ENCODE measurements at regions not wholly inside any gene's neighbourhood (a gene's known extent, or its start where the extent isn't known, plus 50 kb on each side); places are given as distances from the start of the nearest gene placed in this dataset.

- Histone ChIP-seq H2AFZ (ENCODE audit: low read depth, low read length) (no peak overlapping the region), H3K9ac (ENCODE audit: insufficient read depth in 1 of 2, low read depth in 2 of 2, low read length in 2 of 2) (no peak overlapping the region), H3K27ac (ENCODE audit: extremely low read depth, low read depth, low read length) (no peak overlapping the region), H3K9me3 (replicated peaks; ENCODE audit: control insufficient read depth, insufficient read depth, low read depth, low read length) (no peaks in the 10 kb centered on the region), H4K20me1 (replicated peaks; ENCODE audit: control insufficient read depth, insufficient read depth, low read length) (no peaks in the 10 kb centered on the region), H3K36me3 (ENCODE audit: control insufficient read depth, insufficient read depth, low read length) (no peaks in the 10 kb centered on the region), H3K9me1 (ENCODE audit: control insufficient read depth, insufficient read depth, low read length) (no peaks in the 10 kb centered on the region), H3K4me3 (no peak overlapping the region), H3K4me1 (replicated peaks in 1 of 2; ENCODE audit: control insufficient read depth in 2 of 2, insufficient read depth in 2 of 2, low read length in 2 of 2) (no peaks in the 10 kb centered on the region), H3K27me3 (ENCODE audit: control insufficient read depth in 2 of 2, insufficient read depth in 2 of 2, low read length in 2 of 2) (no peaks in the 10 kb centered on the region), H3K4me2 (ENCODE audit: insufficient read depth, low read length) (no peak overlapping the region), H3K79me2 (ENCODE audit: control insufficient read depth, insufficient read depth, low read length) (no peaks in the 10 kb centered on the region)
- WGBS (ENCODE audit: insufficient coverage, low coverage, missing lambda C conversion rate): 0% methylated on average over 1 of the region's 1 CpG
- in situ Hi-C loops (cut with MboI): no loop called here
- ATAC-seq (no peak), FAIRE-seq (no peak), DNase-seq (ENCODE audit: extremely low read depth in 1 of 4, low spot score in 3 of 4) (no peak)
- TF ChIP-seq SP1 (CRISPR knock-in tag; IDR thresholded peaks at IDR 0.05) (no peak), XRCC4 (IDR thresholded peaks at IDR 0.05; ENCODE audit: extremely low read depth, insufficient read depth, insufficient read length) (no peak), SLC30A9 (CRISPR knock-in tag; IDR thresholded peaks at IDR 0.05) (no peak), ZNF778 (CRISPR knock-in tag; IDR thresholded peaks at IDR 0.05) (no peak), CC2D1A (IDR thresholded peaks at IDR 0.05) (no peak), BCLAF1 (IDR thresholded peaks at IDR 0.05; ENCODE audit: borderline replicate concordance in 1 of 2, control insufficient read depth in 1 of 2, low read depth in 2 of 2, low read length in 1 of 2) (no peak)
- TF ChIP-seq, protein P1, sequence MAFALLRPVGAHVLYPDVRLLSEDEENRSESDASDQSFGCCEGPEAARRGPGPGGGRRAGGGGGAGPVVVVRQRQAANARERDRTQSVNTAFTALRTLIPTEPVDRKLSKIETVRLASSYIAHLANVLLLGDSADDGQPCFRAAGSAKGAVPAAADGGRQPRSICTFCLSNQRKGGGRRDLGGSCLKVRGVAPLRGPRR (CRISPR knock-in tag; IDR thresholded peaks at IDR 0.05): no peak
- TF ChIP-seq, protein P2, sequence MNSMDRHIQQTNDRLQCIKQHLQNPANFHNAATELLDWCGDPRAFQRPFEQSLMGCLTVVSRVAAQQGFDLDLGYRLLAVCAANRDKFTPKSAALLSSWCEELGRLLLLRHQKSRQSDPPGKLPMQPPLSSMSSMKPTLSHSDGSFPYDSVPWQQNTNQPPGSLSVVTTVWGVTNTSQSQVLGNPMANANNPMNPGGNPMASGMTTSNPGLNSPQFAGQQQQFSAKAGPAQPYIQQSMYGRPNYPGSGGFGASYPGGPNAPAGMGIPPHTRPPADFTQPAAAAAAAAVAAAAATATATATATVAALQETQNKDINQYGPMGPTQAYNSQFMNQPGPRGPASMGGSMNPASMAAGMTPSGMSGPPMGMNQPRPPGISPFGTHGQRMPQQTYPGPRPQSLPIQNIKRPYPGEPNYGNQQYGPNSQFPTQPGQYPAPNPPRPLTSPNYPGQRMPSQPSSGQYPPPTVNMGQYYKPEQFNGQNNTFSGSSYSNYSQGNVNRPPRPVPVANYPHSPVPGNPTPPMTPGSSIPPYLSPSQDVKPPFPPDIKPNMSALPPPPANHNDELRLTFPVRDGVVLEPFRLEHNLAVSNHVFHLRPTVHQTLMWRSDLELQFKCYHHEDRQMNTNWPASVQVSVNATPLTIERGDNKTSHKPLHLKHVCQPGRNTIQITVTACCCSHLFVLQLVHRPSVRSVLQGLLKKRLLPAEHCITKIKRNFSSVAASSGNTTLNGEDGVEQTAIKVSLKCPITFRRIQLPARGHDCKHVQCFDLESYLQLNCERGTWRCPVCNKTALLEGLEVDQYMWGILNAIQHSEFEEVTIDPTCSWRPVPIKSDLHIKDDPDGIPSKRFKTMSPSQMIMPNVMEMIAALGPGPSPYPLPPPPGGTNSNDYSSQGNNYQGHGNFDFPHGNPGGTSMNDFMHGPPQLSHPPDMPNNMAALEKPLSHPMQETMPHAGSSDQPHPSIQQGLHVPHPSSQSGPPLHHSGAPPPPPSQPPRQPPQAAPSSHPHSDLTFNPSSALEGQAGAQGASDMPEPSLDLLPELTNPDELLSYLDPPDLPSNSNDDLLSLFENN (IDR thresholded peaks at IDR 0.05; ENCODE audit: low read depth in 2 of 2, low read length in 2 of 2): no peak
- TF ChIP-seq, protein P3, sequence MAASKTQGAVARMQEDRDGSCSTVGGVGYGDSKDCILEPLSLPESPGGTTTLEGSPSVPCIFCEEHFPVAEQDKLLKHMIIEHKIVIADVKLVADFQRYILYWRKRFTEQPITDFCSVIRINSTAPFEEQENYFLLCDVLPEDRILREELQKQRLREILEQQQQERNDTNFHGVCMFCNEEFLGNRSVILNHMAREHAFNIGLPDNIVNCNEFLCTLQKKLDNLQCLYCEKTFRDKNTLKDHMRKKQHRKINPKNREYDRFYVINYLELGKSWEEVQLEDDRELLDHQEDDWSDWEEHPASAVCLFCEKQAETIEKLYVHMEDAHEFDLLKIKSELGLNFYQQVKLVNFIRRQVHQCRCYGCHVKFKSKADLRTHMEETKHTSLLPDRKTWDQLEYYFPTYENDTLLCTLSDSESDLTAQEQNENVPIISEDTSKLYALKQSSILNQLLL (CRISPR knock-in tag; IDR thresholded peaks at IDR 0.05; ENCODE audit: borderline replicate concordance): no peak
- intact Hi-C loops (cut with micrococcal nuclease): no loop called here
- CTCF ChIA-PET (ENCODE audit: low intra/inter-chr PET ratio): no interaction called here
- BruUV-seq (replicated peaks): no TSS peak
- POLR2A ChIA-PET: no interaction called here
Observed at GRCh38 chr4:175431694-175432093, 380.4 kb downstream of the GPM6A start.

Measured in K562 (cell line).